ENCODE measurements at regions not wholly inside any gene's neighbourhood (a gene's known extent, or its start where the extent isn't known, plus 50 kb on each side); places are given as distances from the start of the nearest gene placed in this dataset.
A peak's percentile ranks its signal among the peaks of the same experiment; 100 is the strongest.
"Not testable (repeated sequence)": the region's sequence is repeated elsewhere in the genome, so short reads cannot be mapped to it uniquely, and the experiment has no call there.

DNA sequence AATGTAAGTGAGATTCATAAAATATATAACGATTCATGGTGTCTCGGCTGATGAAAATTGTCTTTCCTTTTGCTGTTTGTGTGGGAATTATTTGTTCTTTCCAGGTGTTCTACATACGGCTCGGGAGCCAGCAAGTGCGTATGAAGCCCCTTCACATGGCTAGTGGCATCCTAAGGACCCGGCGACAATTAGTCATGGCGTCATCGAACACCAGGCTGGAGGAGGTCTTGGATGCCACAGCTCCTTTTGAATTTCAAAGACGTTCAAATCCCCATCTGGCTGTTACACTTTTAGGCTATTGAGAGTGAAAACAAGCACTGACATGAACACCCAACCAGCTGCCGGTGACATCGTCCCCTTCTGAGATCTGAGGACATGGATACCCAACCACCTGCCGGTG, 397.7 kb upstream of the TNRC6C start:
- TF ChIP-seq, protein P1, sequence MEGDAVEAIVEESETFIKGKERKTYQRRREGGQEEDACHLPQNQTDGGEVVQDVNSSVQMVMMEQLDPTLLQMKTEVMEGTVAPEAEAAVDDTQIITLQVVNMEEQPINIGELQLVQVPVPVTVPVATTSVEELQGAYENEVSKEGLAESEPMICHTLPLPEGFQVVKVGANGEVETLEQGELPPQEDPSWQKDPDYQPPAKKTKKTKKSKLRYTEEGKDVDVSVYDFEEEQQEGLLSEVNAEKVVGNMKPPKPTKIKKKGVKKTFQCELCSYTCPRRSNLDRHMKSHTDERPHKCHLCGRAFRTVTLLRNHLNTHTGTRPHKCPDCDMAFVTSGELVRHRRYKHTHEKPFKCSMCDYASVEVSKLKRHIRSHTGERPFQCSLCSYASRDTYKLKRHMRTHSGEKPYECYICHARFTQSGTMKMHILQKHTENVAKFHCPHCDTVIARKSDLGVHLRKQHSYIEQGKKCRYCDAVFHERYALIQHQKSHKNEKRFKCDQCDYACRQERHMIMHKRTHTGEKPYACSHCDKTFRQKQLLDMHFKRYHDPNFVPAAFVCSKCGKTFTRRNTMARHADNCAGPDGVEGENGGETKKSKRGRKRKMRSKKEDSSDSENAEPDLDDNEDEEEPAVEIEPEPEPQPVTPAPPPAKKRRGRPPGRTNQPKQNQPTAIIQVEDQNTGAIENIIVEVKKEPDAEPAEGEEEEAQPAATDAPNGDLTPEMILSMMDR (IDR thresholded peaks at IDR 0.05; ENCODE audit: insufficient read depth, low read length, severe bottlenecking) = no peak
- Histone ChIP-seq H3K36me3 (ENCODE audit: control insufficient read depth, insufficient read depth, low read length) (no peaks in the 10 kb centered on the region), H3K4me3 (ENCODE audit: low read depth, low read length) (no peak overlapping the region), H3K27me3 (ENCODE audit: control insufficient read depth, insufficient read depth, low read length) (peaks cover 6% of the 10 kb centered on the region)
- no peak for DNase-seq (ENCODE audit: low read depth)
- FAIRE-seq = no peak

DNA sequence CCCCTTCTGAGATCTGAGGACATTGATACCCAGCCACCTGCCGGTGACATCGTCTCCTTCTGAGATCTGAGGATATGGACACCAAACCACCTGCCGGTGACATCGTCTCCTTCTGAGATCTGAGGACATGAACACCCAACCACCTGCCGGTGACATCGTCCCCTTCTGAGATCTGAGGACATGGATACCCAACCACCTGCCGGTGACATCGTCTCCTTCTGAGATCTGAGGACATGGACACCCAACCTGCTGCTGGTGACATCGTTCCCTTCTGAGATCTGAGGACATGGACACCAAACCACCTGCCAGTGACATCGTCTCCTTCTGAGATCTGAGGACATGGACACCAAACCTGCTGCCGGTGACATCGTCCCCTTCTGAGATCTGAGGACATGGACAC, 396.1 kb upstream of the TNRC6C start:
- not testable (repeated sequence) for DNase-seq (ENCODE audit: low read depth); H3K27me3 ChIP-seq (ENCODE audit: control insufficient read depth, insufficient read depth, low read length); H3K36me3 ChIP-seq (ENCODE audit: control insufficient read depth, insufficient read depth, low read length); H3K4me3 ChIP-seq (ENCODE audit: low read depth, low read length); FAIRE-seq

GRCh38 chr17:77563439-77564102, 394.9 kb upstream of the TNRC6C start:
- peaks cover 5% of the 10 kb centered on the region for H3K27me3 ChIP-seq (ENCODE audit: control insufficient read depth, insufficient read depth, low read length)

DNA sequence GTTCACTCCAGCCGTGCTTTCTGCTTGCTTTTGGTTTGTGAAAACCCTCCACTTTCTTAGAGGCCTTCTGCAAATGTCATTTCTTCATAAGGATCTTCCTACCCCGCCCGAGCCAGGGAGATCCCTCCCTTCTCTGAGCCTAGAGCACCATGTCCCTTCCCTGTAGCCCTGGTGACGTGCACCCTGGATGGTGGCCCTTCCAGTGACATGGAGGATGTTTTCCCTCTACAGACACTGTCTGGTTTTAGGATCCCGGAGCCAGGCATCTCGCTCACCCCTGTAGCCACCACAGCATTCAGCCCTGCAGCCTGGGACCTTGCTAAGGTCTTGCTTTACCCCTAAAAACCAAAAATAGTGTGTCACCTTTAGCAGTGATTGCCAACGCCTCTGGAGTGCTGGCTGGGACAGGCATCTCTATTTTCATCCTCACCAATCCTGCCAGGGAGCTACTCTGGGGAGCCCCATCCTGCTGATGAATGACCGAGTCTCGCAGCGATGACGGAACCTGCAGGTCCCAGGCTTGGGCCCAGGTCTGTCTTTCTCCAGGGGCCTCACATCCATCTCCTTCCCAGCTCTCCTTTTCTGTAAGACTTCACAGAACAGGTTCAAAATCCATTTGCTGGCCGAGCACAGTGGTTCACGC, 394.1 kb upstream of the TNRC6C start:
- FAIRE-seq (peak; percentile 40), DNase-seq (ENCODE audit: low read depth) (no peak)
- H3K36me3 ChIP-seq (ENCODE audit: control insufficient read depth, insufficient read depth, low read length) = no peaks in the 10 kb centered on the region
- H3K27me3 ChIP-seq (ENCODE audit: control insufficient read depth, insufficient read depth, low read length) = peaks cover 2% of the 10 kb centered on the region
- TF ChIP-seq, protein P1 (IDR thresholded peaks at IDR 0.05; ENCODE audit: insufficient read depth, low read length, severe bottlenecking) = no peak
- H3K4me3 ChIP-seq (ENCODE audit: low read depth, low read length) = no peak overlapping the region

More at GRCh38 chr17:77563439-77564102, 394.9 kb upstream of the TNRC6C start:
- TF ChIP-seq, protein P1 (IDR thresholded peaks at IDR 0.05; ENCODE audit: insufficient read depth, low read length, severe bottlenecking) = no peak
- no peak for FAIRE-seq
- no peak overlapping the region for H3K4me3 ChIP-seq (ENCODE audit: low read depth, low read length)
- H3K36me3 ChIP-seq (ENCODE audit: control insufficient read depth, insufficient read depth, low read length) = no peaks in the 10 kb centered on the region
- no peak for DNase-seq (ENCODE audit: low read depth)

- FAIRE-seq (no peak), DNase-seq (ENCODE audit: low read depth) (peak; percentile 7)
- H3K27me3 ChIP-seq (ENCODE audit: control insufficient read depth, insufficient read depth, low read length) = peaks cover 3% of the 10 kb centered on the region
- no peak overlapping the region for H3K4me3 ChIP-seq (ENCODE audit: low read depth, low read length)
- TF ChIP-seq, protein P1 (IDR thresholded peaks at IDR 0.05; ENCODE audit: insufficient read depth, low read length, severe bottlenecking) = no peak
- no peaks in the 10 kb centered on the region for H3K36me3 ChIP-seq (ENCODE audit: control insufficient read depth, insufficient read depth, low read length)
Observed at GRCh38 chr17:77565166-77565565, 393.3 kb upstream of the TNRC6C start.

GRCh38 chr17:77566151-77566550, 392.4 kb upstream of the TNRC6C start:
- Histone ChIP-seq H3K27me3 (ENCODE audit: control insufficient read depth, insufficient read depth, low read length) (peaks cover 4% of the 10 kb centered on the region), H3K36me3 (ENCODE audit: control insufficient read depth, insufficient read depth, low read length) (no peaks in the 10 kb centered on the region), H3K4me3 (ENCODE audit: low read depth, low read length) (no peak overlapping the region)
- DNase-seq (ENCODE audit: low read depth) = no peak
- TF ChIP-seq, protein P1 (IDR thresholded peaks at IDR 0.05; ENCODE audit: insufficient read depth, low read length, severe bottlenecking) = no peak
- FAIRE-seq = no peak

Data from bronchial epithelial cell (primary cell).